ENCODE measurements at regions not wholly inside any gene's neighbourhood (a gene's known extent, or its start where the extent isn't known, plus 50 kb on each side); places are given as distances from the start of the nearest gene placed in this dataset.

DNA sequence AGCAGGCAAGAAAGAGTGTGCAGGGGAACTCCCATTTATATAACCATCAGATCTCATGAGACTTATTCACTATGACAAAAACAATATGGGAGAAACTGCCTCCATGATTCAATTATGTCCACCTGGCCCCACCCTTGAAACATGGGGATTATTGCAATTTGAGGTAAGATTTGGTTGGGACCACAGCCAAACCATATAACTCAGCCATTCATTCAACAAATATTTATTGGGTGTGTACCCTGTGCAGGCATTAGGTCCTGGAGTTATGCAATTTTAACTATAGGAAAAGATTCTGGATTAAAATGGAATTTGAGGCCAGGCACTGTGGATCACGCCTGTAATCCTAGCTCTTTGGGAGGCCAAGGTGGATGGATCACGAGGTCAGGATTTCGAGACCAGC, 124.2 kb upstream of the GAS1 start:
- POLR2A ChIA-PET: no interaction called here
- no peak for DNase-seq (ENCODE audit: extremely low spot score)
- no peak for TF ChIP-seq SP1 (IDR thresholded peaks at IDR 0.05)
- no peak for TF ChIP-seq FOXK2 (IDR thresholded peaks at IDR 0.05)
- no peak for TF ChIP-seq ELF4 (IDR thresholded peaks at IDR 0.05)
- no peak for TF ChIP-seq LEF1 (IDR thresholded peaks at IDR 0.05; ENCODE audit: borderline replicate concordance)
- TF ChIP-seq, protein P1, sequence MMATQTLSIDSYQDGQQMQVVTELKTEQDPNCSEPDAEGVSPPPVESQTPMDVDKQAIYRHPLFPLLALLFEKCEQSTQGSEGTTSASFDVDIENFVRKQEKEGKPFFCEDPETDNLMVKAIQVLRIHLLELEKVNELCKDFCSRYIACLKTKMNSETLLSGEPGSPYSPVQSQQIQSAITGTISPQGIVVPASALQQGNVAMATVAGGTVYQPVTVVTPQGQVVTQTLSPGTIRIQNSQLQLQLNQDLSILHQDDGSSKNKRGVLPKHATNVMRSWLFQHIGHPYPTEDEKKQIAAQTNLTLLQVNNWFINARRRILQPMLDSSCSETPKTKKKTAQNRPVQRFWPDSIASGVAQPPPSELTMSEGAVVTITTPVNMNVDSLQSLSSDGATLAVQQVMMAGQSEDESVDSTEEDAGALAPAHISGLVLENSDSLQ (IDR thresholded peaks at IDR 0.05): no peak
- TF ChIP-seq ARNT (IDR thresholded peaks at IDR 0.05): no peak
- TF ChIP-seq BHLHE40 (IDR thresholded peaks at IDR 0.05; ENCODE audit: borderline replicate concordance): no peak
- no peak for TF ChIP-seq HDGF (IDR thresholded peaks at IDR 0.05; ENCODE audit: borderline replicate concordance)
- no peak for TF ChIP-seq NFRKB (IDR thresholded peaks at IDR 0.05)
- TF ChIP-seq TARDBP (IDR thresholded peaks at IDR 0.05): no peak
- CTCF ChIA-PET: interaction anchor here (0.6 kb wide), 1 partner anchor 667 kb away, joined by 3 read pairs; no protein-coding TSS in a partner anchor

DNA sequence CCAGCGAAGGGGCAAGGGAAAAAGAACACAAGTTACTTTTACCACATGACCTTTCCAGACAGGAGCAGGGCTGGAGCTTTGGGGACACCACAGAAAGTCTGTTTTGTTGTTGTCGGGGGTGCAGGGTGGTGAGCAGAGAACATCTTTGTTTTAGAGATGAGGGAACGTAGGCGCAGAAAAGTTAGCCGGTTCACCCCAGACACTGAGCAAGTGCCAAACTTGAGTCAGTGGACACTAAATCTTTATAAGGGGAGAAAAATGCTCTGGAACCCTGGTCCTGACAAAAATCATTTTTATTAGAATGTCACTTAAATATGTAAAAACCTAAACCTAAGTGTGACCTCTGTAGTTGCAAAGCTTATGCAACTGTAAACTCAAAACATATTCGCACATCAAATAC, 126.4 kb upstream of the GAS1 start:
- TF ChIP-seq FOXK2 (IDR thresholded peaks at IDR 0.05) (no peak), ZNF384 (IDR thresholded peaks at IDR 0.05) (no peak), ELF4 (IDR thresholded peaks at IDR 0.05) (no peak), FOXM1 (IDR thresholded peaks at IDR 0.05; ENCODE audit: borderline replicate concordance) (no peak), FOXA1 (IDR thresholded peaks at IDR 0.05) (no peak), NFRKB (IDR thresholded peaks at IDR 0.05) (no peak), TARDBP (IDR thresholded peaks at IDR 0.05) (no peak), CTBP1 (IDR thresholded peaks at IDR 0.05; ENCODE audit: borderline replicate concordance) (no peak), BHLHE40 (IDR thresholded peaks at IDR 0.05; ENCODE audit: borderline replicate concordance) (no peak), SUZ12 (IDR thresholded peaks at IDR 0.05) (no peak), ARNT (IDR thresholded peaks at IDR 0.05) (no peak), LEF1 (IDR thresholded peaks at IDR 0.05; ENCODE audit: borderline replicate concordance) (no peak), HDGF (IDR thresholded peaks at IDR 0.05; ENCODE audit: borderline replicate concordance) (no peak), L3MBTL2 (conservative IDR thresholded peaks at IDR 0.05) (no peak), SP1 (IDR thresholded peaks at IDR 0.05) (no peak)
- TF ChIP-seq, protein P1 (IDR thresholded peaks at IDR 0.05): no peak
- DNase-seq (ENCODE audit: extremely low spot score): no peak
- ChIA-PET CTCF (no interaction called here), POLR2A (no interaction called here)

DNA sequence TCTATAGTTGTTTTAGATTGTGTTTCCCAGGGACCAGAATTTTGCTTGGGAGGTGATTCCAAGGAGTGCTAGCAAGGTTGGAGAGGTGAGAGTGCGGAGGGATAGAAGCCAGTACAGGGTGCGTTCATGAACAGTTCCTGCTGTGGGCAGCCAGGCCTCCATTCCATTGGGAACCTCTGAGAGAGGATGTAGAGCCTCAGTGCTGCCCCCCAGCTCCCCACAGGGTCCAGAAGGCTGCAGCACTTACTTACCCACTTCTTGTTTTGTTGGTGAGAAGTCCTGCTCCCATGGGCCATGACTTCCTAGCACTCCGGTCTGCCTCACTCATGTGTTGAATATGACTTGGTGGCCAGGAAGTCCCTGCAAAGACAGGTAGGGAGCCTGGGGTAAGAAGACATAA, 128.2 kb upstream of the GAS1 start:
- DNase-seq (ENCODE audit: extremely low spot score): no peak
- CTCF ChIA-PET: no interaction called here
- POLR2A ChIA-PET: no interaction called here
- TF ChIP-seq ZNF384 (IDR thresholded peaks at IDR 0.05) (no peak), TARDBP (IDR thresholded peaks at IDR 0.05) (no peak), LEF1 (IDR thresholded peaks at IDR 0.05; ENCODE audit: borderline replicate concordance) (no peak), CTBP1 (IDR thresholded peaks at IDR 0.05; ENCODE audit: borderline replicate concordance) (no peak), FOXM1 (IDR thresholded peaks at IDR 0.05; ENCODE audit: borderline replicate concordance) (no peak), L3MBTL2 (conservative IDR thresholded peaks at IDR 0.05) (no peak), HDGF (IDR thresholded peaks at IDR 0.05; ENCODE audit: borderline replicate concordance) (no peak), FOXK2 (IDR thresholded peaks at IDR 0.05) (no peak), FOXA1 (IDR thresholded peaks at IDR 0.05) (no peak), BHLHE40 (IDR thresholded peaks at IDR 0.05; ENCODE audit: borderline replicate concordance) (no peak), ELF4 (IDR thresholded peaks at IDR 0.05) (no peak), ARNT (IDR thresholded peaks at IDR 0.05) (no peak), SP1 (IDR thresholded peaks at IDR 0.05) (no peak), SUZ12 (IDR thresholded peaks at IDR 0.05) (no peak), NFRKB (IDR thresholded peaks at IDR 0.05) (no peak)
- TF ChIP-seq, protein P1 (IDR thresholded peaks at IDR 0.05): no peak

DNA sequence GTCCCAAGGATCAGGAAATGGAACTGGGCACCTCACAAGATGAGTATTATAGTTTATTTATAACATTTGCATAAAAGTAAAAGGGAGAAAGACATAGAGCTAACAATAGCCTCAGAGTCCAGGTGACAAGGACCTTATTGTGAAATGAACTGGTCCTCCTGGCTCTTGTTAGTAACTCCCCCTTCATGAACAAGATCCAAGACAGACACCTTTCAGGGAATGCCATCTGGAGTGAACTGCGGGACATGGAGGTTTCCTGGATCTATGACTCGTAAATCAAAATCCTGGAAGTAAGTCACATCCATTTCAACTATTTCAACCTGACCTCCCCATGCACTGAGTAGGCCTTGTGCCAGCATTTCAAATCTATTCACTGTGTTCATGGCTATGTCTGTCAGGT, 129.5 kb upstream of the GAS1 start:
- no peak for DNase-seq (ENCODE audit: extremely low spot score)
- CTCF ChIA-PET: no interaction called here
- POLR2A ChIA-PET: no interaction called here
- TF ChIP-seq ZNF384 (IDR thresholded peaks at IDR 0.05) (no peak), SP1 (IDR thresholded peaks at IDR 0.05) (no peak), L3MBTL2 (conservative IDR thresholded peaks at IDR 0.05) (no peak), BHLHE40 (IDR thresholded peaks at IDR 0.05; ENCODE audit: borderline replicate concordance) (no peak), FOXM1 (IDR thresholded peaks at IDR 0.05; ENCODE audit: borderline replicate concordance) (no peak), TARDBP (IDR thresholded peaks at IDR 0.05) (no peak), ARNT (IDR thresholded peaks at IDR 0.05) (no peak), FOXK2 (IDR thresholded peaks at IDR 0.05) (no peak), HDGF (IDR thresholded peaks at IDR 0.05; ENCODE audit: borderline replicate concordance) (no peak), SUZ12 (IDR thresholded peaks at IDR 0.05) (no peak), NFRKB (IDR thresholded peaks at IDR 0.05) (no peak), LEF1 (IDR thresholded peaks at IDR 0.05; ENCODE audit: borderline replicate concordance) (no peak), CTBP1 (IDR thresholded peaks at IDR 0.05; ENCODE audit: borderline replicate concordance) (no peak), FOXA1 (IDR thresholded peaks at IDR 0.05) (no peak), ELF4 (IDR thresholded peaks at IDR 0.05) (no peak)
- TF ChIP-seq, protein P1 (IDR thresholded peaks at IDR 0.05): no peak

DNA sequence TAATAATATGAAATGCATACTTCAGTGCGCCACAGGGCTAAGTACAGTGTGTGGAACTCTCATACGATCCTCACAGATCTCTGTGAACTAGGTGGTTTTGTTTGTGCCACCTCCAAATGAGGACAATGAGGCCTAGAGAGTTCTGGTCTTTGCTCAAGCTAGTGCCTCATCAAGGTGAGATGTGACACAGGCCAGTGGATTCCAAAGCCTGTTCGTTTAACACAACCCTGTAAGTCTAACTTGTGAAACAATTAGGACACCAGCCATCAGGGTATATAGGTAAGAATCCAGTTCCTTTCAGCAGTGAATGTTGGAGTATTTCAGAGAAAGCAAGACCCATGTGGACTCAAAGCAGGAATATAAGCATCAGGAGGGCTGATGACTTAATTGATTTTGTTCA, 130.7 kb upstream of the GAS1 start:
- ChIA-PET CTCF (no interaction called here), POLR2A (no interaction called here)
- TF ChIP-seq ZNF384 (IDR thresholded peaks at IDR 0.05) (no peak), ELF4 (IDR thresholded peaks at IDR 0.05) (no peak), FOXM1 (IDR thresholded peaks at IDR 0.05; ENCODE audit: borderline replicate concordance) (no peak), HDGF (IDR thresholded peaks at IDR 0.05; ENCODE audit: borderline replicate concordance) (no peak), FOXA1 (IDR thresholded peaks at IDR 0.05) (no peak), ARNT (IDR thresholded peaks at IDR 0.05) (no peak), BHLHE40 (IDR thresholded peaks at IDR 0.05; ENCODE audit: borderline replicate concordance) (no peak), CTBP1 (IDR thresholded peaks at IDR 0.05; ENCODE audit: borderline replicate concordance) (no peak), LEF1 (IDR thresholded peaks at IDR 0.05; ENCODE audit: borderline replicate concordance) (no peak), L3MBTL2 (conservative IDR thresholded peaks at IDR 0.05) (no peak), SP1 (IDR thresholded peaks at IDR 0.05) (no peak), NFRKB (IDR thresholded peaks at IDR 0.05) (no peak), FOXK2 (IDR thresholded peaks at IDR 0.05) (no peak), SUZ12 (IDR thresholded peaks at IDR 0.05) (no peak)
- TF ChIP-seq, protein P1 (IDR thresholded peaks at IDR 0.05): no peak
- no peak for DNase-seq (ENCODE audit: extremely low spot score)
